ENCODE measurements at regions not wholly inside any gene's neighbourhood (a gene's known extent, or its start where the extent isn't known, plus 50 kb on each side); places are given as distances from the start of the nearest gene placed in this dataset.

- no peak overlapping the region for H3K4me3 ChIP-seq (replicated peaks; ENCODE audit: low read depth, low read length)
- TF ChIP-seq CTCF (IDR thresholded peaks at IDR 0.05; ENCODE audit: low read depth, low read length, missing control alignments), result no peak
- no peak for DNase-seq (ENCODE audit: extremely low read depth, low read depth)
Observed at GRCh38 chr10:129131457-129132132, 335.4 kb upstream of the MGMT start.

- H3K4me3 ChIP-seq (replicated peaks; ENCODE audit: low read depth, low read length), result no peak overlapping the region
- no peak for DNase-seq (ENCODE audit: extremely low read depth, low read depth)
- TF ChIP-seq CTCF (IDR thresholded peaks at IDR 0.05; ENCODE audit: low read depth, low read length, missing control alignments), result no peak
Observed at GRCh38 chr10:129133856-129134255, 333.2 kb upstream of the MGMT start.

- TF ChIP-seq CTCF (IDR thresholded peaks at IDR 0.05; ENCODE audit: low read depth, low read length, missing control alignments), result no peak
Observed at GRCh38 chr10:129134371-129134770, 332.7 kb upstream of the MGMT start.

GRCh38 chr10:129135624-129136023, 331.4 kb upstream of the MGMT start:
- H3K4me3 ChIP-seq (replicated peaks; ENCODE audit: low read depth, low read length), result no peak overlapping the region
- DNase-seq (ENCODE audit: extremely low read depth, low read depth), result no peak
- no peak for TF ChIP-seq CTCF (IDR thresholded peaks at IDR 0.05; ENCODE audit: low read depth, low read length, missing control alignments)

More at GRCh38 chr10:129134371-129134770, 332.7 kb upstream of the MGMT start:
- DNase-seq (ENCODE audit: extremely low read depth, low read depth), result no peak
- H3K4me3 ChIP-seq (replicated peaks; ENCODE audit: low read depth, low read length), result no peak overlapping the region

GRCh38 chr10:129136074-129136473, 331.0 kb upstream of the MGMT start:
- no peak for DNase-seq (ENCODE audit: extremely low read depth, low read depth)
- no peak overlapping the region for H3K4me3 ChIP-seq (replicated peaks; ENCODE audit: low read depth, low read length)
- no peak for TF ChIP-seq CTCF (IDR thresholded peaks at IDR 0.05; ENCODE audit: low read depth, low read length, missing control alignments)

GRCh38 chr10:129136951-129137350, 330.1 kb upstream of the MGMT start:
- no peak for DNase-seq (ENCODE audit: extremely low read depth, low read depth)
- no peak overlapping the region for H3K4me3 ChIP-seq (replicated peaks; ENCODE audit: low read depth, low read length)
- TF ChIP-seq CTCF (IDR thresholded peaks at IDR 0.05; ENCODE audit: low read depth, low read length, missing control alignments), result no peak

Measured in HFF-Myc (cell line).